ENCODE measurements at regions not wholly inside any gene's neighbourhood (a gene's known extent, or its start where the extent isn't known, plus 50 kb on each side); places are given as distances from the start of the nearest gene placed in this dataset.

- TF ChIP-seq ZFAT (CRISPR knock-in tag; conservative IDR thresholded peaks at IDR 0.05) (no peak), ZFP37 (CRISPR knock-in tag; IDR thresholded peaks at IDR 0.05; ENCODE audit: borderline replicate concordance) (no peak), ZNF777 (CRISPR knock-in tag; IDR thresholded peaks at IDR 0.05) (no peak), LRRFIP1 (CRISPR knock-in tag; conservative IDR thresholded peaks at IDR 0.05) (no peak)
Measured at GRCh38 chr9:7456793-7457530, 342.6 kb downstream of the DMAC1 start (continued).

GRCh38 chr9:7456377-7456776 lies 343.2 kb downstream of the DMAC1 start:
- H3K4me3 ChIP-seq (replicated peaks in 1 of 3; ENCODE audit: insufficient read depth in 1 of 3, low read depth in 2 of 3, low read length in 3 of 3): no peak overlapping the region
- no peaks in the 10 kb centered on the region for H3K9me3 ChIP-seq (ENCODE audit: low read length)
- H3K79me2 ChIP-seq (ENCODE audit: insufficient read depth, low read length): no peaks in the 10 kb centered on the region
- intact Hi-C loops (cut with micrococcal nuclease; ENCODE audit: unreplicated experiment) (no loop called here), in situ Hi-C loops (cut with HindIII; ENCODE audit: extremely low pct_ligation_motif_present, low pct_unique_long_range_greater_than_20kb) (no loop called here)
- ChIA-PET POLR2A (no interaction called here), CTCF (ENCODE audit: low intra/inter-chr PET ratio, low total read pairs) (no interaction called here)
- no peaks in the 10 kb centered on the region for H3K36me3 ChIP-seq (replicated peaks in 1 of 2; ENCODE audit: control insufficient read depth in 1 of 2, insufficient read depth in 2 of 2, low read length in 2 of 2)
- FAIRE-seq (no peak), DNase-seq (ENCODE audit: low spot score) (no peak), ATAC-seq (no peak)
- no peak overlapping the region for H3K9ac ChIP-seq (ENCODE audit: insufficient read depth, low read depth, low read length)
- 18% methylated on average over 2 of the region's 2 CpGs for WGBS (ENCODE audit: low lambda C conversion rate)
- TF ChIP-seq ISL2 (CRISPR knock-in tag; IDR thresholded peaks at IDR 0.05): no peak
- no peak for TF ChIP-seq SYNCRIP (IDR thresholded peaks at IDR 0.05; ENCODE audit: insufficient read depth, low read depth, low read length)
- BruUV-seq (replicated peaks): no TSS peak
- H3K4me1 ChIP-seq (ENCODE audit: insufficient read depth, low read length): no peaks in the 10 kb centered on the region
- H4K20me1 ChIP-seq (ENCODE audit: insufficient read depth, low read length): no peaks in the 10 kb centered on the region
- no peak overlapping the region for H3K27ac ChIP-seq (ENCODE audit: extremely low read length, insufficient read depth, low read length)
- H3K27me3 ChIP-seq (ENCODE audit: control insufficient read depth in 1 of 2, insufficient read depth in 2 of 2, low read length in 2 of 2): no peaks in the 10 kb centered on the region
- H2AFZ ChIP-seq (ENCODE audit: low read length): no peak overlapping the region
- no peak overlapping the region for H3K4me2 ChIP-seq (ENCODE audit: low read depth, low read length)

All from HepG2 (cell line).